ENCODE measurements at regions not wholly inside any gene's neighbourhood (a gene's known extent, or its start where the extent isn't known, plus 50 kb on each side); places are given as distances from the start of the nearest gene placed in this dataset.

- Histone ChIP-seq H3K79me1 (ENCODE audit: low read depth in 1 of 2, low read length in 2 of 2) (no peaks in the 10 kb centered on the region), H3K9me3 (ENCODE audit: control insufficient read depth, insufficient read depth, low read length) (no peaks in the 10 kb centered on the region), H3K36me3 (ENCODE audit: control insufficient read depth, insufficient read depth, low read length) (no peaks in the 10 kb centered on the region), H2BK15ac (ENCODE audit: low read depth, low read length) (no peak overlapping the region), H3K27me3 (ENCODE audit: control insufficient read depth, insufficient read depth, low read length) (peaks cover 2% of the 10 kb centered on the region; the same call in 1 of the 2 replicates), H3K4me3 (ENCODE audit: insufficient read depth, low read depth, low read length) (no peak overlapping the region), H4K5ac (ENCODE audit: low read depth, low read length) (no peak overlapping the region), H3K4ac (ENCODE audit: low read depth, low read length) (no peak overlapping the region), H4K20me1 (ENCODE audit: insufficient read depth, low read length) (no peaks in the 10 kb centered on the region), H3K27ac (ENCODE audit: insufficient read depth, low read length) (no peak overlapping the region), H3K9ac (ENCODE audit: low read depth, low read length) (no peak overlapping the region), H3K4me1 (ENCODE audit: control insufficient read depth, insufficient read depth, low read length) (no peaks in the 10 kb centered on the region), H2BK5ac (ENCODE audit: low read depth, low read length, poor library complexity, severe bottlenecking) (no peak overlapping the region), H2AK5ac (ENCODE audit: low read depth, low read length) (no peak overlapping the region), H3K56ac (ENCODE audit: extremely low read depth, insufficient read depth, low read length) (no peak overlapping the region), H2BK20ac (ENCODE audit: low read depth, low read length) (no peak overlapping the region), H4K8ac (ENCODE audit: low read depth in 2 of 2, low read length in 2 of 2) (no peak overlapping the region), H3K14ac (replicated peaks; ENCODE audit: low read depth, low read length) (no peak overlapping the region), H4K91ac (ENCODE audit: insufficient read depth, low read depth, low read length) (no peak overlapping the region), H3K23ac (ENCODE audit: low read depth, low read length) (no peak overlapping the region), H3K4me2 (ENCODE audit: low read depth, low read length) (no peak overlapping the region), H2BK120ac (ENCODE audit: low read depth, low read length) (no peak overlapping the region), H2AFZ (replicated peaks; ENCODE audit: low read length, poor library complexity) (no peak overlapping the region), H3K18ac (ENCODE audit: low read depth, low read length) (no peak overlapping the region), H3K9me1 (ENCODE audit: insufficient read depth, low read length) (peaks cover under 1% of the 10 kb centered on the region; the same call in 1 of the 2 replicates), H2AK9ac (replicated peaks; ENCODE audit: low read depth, low read length, poor library complexity) (no peak overlapping the region)
- dilution Hi-C loops (cut with HindIII; ENCODE audit: low sequenced_read_pairs, unreplicated experiment) (no loop called here), in situ Hi-C loops (cut with MboI; ENCODE audit: low sequenced_read_pairs) (no loop called here), intact Hi-C loops (cut with micrococcal nuclease) (loop anchor here (10.0 kb wide), 1 partner anchor 166 kb away; the partner anchor contains the start of gene SALL1)
- 0% methylated on average over 1 of the region's 5 CpGs; no CpG with 5 or more reads in 1 of the 2 experiments for WGBS, 2 experiments (ENCODE audit: extremely low coverage in 2 of 2, insufficient read length in 1 of 2)
- TF ChIP-seq CHD1 (IDR thresholded peaks at IDR 0.05; ENCODE audit: low read depth, low read length) (no peak), MAZ (IDR thresholded peaks at IDR 0.05; ENCODE audit: borderline replicate concordance, low read depth, low read length) (no peak), FOS (IDR thresholded peaks at IDR 0.05; ENCODE audit: low read depth, low read length) (no peak), BHLHE40 (IDR thresholded peaks at IDR 0.05; ENCODE audit: low read depth, low read length) (no peak), POLR2A (IDR thresholded peaks at IDR 0.05; ENCODE audit: low read depth, low read length) (no peak), ELK1 (IDR thresholded peaks at IDR 0.05; ENCODE audit: borderline replicate concordance, low read depth, low read length) (no peak), RFX5 (IDR thresholded peaks at IDR 0.05; ENCODE audit: low read depth, low read length) (no peak), SMC3 (IDR thresholded peaks at IDR 0.05; ENCODE audit: low read depth, low read length) (no peak), RCOR1 (IDR thresholded peaks at IDR 0.05; ENCODE audit: insufficient replicate concordance, low read length) (no peak), MXI1 (IDR thresholded peaks at IDR 0.05; ENCODE audit: borderline replicate concordance, low read depth, low read length) (no peak), CTCF (conservative IDR thresholded peaks at IDR 0.05; ENCODE audit: low read depth, low read length) (no peak)
- no peak for ATAC-seq (ENCODE audit: low read depth)
- DNase-seq, result no peak
- CTCF ChIA-PET, result no interaction called here
- POLR2A ChIA-PET (ENCODE audit: unreplicated experiment), result no interaction called here
- BruUV-seq (replicated peaks), result no TSS peak
Observed at GRCh38 chr16:51321251-51321650, 170.2 kb upstream of the SALL1 start.

Data from IMR-90 (cell line).